Epithelial cell of proximal tubule (primary cell): ENCODE measurements at regions not wholly inside any gene's neighbourhood (a gene's known extent, or its start where the extent isn't known, plus 50 kb on each side); places are given as distances from the start of the nearest gene placed in this dataset.

Source experiments
- DNase-seq: peaks from one replicate; pipeline ENCODE4 v3.0.0-alpha.2; 2011; ENCODE audit warnings: low read depth
- H3K4me3 ChIP-seq: 2 replicates; pipeline ENCODE4 v1.5.1; 2011; ENCODE audit warnings: low read depth, mild to moderate bottlenecking, low read length
- TF ChIP-seq, protein P1 (sequence below): conservative IDR thresholded peaks from 2 replicates; pipeline ENCODE4 v1.5.1; 2012; ENCODE audit warnings: low read depth, mild to moderate bottlenecking, low read length

DNA sequence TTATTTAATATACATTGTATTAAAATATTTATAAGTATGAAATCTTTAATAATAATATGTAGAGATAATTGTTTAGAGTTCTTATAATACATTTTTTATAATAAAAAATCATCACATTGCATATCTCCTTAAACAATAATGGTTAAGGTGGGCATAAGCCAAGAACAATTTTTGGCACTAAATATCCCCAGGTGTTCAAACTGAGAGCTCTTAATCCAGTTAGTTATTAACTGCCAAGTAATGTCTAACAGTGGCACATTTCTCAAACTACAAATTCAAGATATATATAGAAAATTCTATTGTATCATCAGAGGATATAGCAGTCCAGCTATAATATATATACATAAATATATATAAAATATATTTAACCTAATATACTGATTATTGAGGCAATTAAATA is 680.8 kb downstream of the SI start:
- H3K4me3 ChIP-seq: no peak overlapping the region
- TF ChIP-seq, protein P1, sequence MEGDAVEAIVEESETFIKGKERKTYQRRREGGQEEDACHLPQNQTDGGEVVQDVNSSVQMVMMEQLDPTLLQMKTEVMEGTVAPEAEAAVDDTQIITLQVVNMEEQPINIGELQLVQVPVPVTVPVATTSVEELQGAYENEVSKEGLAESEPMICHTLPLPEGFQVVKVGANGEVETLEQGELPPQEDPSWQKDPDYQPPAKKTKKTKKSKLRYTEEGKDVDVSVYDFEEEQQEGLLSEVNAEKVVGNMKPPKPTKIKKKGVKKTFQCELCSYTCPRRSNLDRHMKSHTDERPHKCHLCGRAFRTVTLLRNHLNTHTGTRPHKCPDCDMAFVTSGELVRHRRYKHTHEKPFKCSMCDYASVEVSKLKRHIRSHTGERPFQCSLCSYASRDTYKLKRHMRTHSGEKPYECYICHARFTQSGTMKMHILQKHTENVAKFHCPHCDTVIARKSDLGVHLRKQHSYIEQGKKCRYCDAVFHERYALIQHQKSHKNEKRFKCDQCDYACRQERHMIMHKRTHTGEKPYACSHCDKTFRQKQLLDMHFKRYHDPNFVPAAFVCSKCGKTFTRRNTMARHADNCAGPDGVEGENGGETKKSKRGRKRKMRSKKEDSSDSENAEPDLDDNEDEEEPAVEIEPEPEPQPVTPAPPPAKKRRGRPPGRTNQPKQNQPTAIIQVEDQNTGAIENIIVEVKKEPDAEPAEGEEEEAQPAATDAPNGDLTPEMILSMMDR: no peak
- no peak for DNase-seq

- DNase-seq: no peak
- TF ChIP-seq, protein P1: peak; percentile 18
These were observed 685.1 kb downstream of the SI start for GRCh38 chr3:164393171-164393570.

DNA sequence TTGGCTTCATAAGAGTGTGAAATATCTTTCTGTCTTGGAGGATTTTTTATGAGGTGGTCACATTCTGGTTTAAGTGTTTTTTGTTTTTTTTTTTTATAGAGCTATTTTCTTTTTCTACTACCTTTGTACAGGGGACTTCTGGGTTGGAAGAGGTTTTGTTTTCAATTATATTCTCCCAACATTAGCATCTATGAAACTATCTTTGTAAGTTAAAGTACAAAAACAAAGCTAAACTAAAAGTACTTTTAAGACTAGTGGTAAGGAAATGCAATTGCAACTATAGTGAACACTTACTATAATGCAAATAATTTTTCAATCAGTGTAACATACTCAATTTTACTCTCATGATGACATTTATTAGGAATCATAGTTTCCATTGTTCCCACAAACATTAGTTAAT is 688.2 kb downstream of the SI start:
- no peak for DNase-seq
- TF ChIP-seq, protein P1: no peak
- no peak overlapping the region for H3K4me3 ChIP-seq

More at GRCh38 chr3:164393171-164393570, 685.1 kb downstream of the SI start:
- H3K4me3 ChIP-seq: no peak overlapping the region

- H3K4me3 ChIP-seq: no peak overlapping the region
- no peak for DNase-seq
- TF ChIP-seq, protein P1: no peak
These were observed 691.1 kb downstream of the SI start for GRCh38 chr3:164387236-164387635.

- no peak overlapping the region for H3K4me3 ChIP-seq
- no peak for DNase-seq
- TF ChIP-seq, protein P1: no peak
These were observed 698.1 kb downstream of the SI start for GRCh38 chr3:164380156-164380555.

GRCh38 chr3:164377466-164377865 is 700.8 kb downstream of the SI start:
- no peak overlapping the region for H3K4me3 ChIP-seq
- no peak for DNase-seq
- TF ChIP-seq, protein P1: no peak

DNA sequence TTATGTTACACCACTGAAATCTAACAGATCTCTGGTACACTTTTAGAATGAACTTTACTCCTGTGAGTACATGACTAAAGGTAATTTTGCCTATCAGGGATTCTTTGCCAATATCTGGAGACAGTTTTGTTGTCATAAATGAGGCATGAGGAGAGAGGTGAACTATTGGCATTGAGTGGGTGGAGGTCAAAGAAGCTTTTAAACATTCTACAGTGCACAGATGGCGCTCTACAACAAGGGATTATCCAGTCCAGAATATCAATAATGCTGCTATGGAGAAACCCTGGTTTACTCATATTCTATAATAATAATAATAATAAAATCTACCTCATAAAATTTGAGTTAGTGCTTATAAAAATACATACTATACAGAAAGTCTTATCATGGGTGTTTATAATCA is 702.3 kb downstream of the SI start:
- no peak for DNase-seq
- no peak overlapping the region for H3K4me3 ChIP-seq
- TF ChIP-seq, protein P1: peak; percentile 19
